Germinal center (tissue), 1 donor: ENCODE measurements at regions not wholly inside any gene's neighbourhood (a gene's known extent, or its start where the extent isn't known, plus 50 kb on each side); places are given as distances from the start of the nearest gene placed in this dataset.
A peak's percentile ranks its signal among the peaks of the same experiment; 100 is the strongest.
"Not testable (repeated sequence)": the region's sequence is repeated elsewhere in the genome, so short reads cannot be mapped to it uniquely, and the experiment has no call there.

Experiments
- DNase-seq: peaks from one replicate; pipeline ENCODE4 v3.0.0; 2012; ENCODE audit warnings: mixed read lengths, low spot score

DNA sequence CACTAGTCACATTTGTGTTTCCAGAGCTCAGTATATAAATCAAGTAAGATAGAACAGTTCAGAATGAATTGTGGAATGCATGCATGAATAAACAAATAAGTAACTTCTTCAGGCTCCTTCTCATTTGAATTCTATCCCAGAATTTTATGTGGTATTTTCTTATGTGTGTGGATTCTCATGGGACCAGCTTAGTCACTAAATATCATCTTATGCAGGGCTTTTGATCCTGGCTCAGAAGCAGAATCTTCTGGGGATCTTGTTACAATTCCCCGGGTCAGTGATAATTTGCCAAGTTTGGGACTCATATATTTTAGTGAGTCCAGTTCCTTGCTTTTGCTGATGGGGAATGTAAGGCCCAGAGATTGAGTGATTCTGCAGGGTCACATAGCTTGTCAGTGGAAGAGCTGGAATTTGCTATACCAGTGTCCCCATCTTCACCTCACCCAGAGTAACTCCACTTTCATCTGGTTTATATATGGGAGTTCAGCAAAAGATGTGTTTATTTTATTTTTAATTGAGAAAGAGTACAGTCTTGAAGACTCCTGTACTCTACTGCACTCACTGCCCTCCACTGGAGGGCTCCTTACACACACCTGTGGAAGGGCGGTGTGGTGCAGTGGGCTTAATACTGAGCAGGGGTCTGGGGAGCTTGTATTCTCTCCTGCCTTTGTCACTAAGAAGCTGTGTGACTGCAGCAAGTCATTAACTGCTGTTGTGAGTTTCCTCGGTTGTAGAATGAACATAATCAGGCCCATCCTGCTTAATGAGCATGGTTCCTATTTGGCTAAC, 198.2 kb upstream of the CXorf66 start:
- DNase-seq: no peak

DNA sequence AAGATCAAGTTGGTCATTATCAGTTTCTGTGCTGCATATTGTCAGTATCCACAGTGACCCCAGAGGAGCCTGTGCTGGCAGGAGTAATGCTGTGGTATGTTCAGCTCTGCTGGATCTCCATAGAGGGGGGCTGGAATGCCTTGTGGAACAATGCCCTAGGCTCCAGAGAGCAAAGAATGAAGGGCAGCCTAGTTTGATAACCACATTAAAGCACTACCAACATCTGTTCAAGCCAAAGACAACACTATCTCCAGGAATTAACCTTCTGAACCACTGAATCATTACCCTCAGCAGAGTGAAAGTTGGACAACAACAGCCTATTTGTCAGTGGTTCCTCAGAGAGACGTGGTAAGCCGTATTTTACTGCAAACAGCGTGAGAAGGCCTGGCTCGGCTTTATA, 192.3 kb upstream of the CXorf66 start:
- DNase-seq: no peak

DNA sequence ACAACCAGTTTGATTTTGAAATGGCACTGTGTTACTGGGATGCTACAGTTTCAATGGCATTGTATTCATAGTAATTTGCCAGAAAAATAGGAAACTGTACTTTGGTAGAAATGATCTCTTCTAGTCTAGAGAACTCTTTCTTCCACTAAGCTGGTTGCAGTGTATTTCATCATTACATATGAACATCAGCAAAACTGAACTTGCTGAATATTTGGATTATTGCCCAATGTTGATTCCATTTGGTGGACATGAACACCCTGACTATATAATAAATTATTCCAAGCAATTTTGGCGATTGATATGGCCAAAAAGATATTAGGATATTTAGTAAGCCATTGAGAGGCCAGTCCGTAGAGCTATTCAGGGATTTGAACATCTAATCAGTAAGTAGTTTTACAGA, 191.8 kb upstream of the CXorf66 start:
- no peak for DNase-seq

DNA sequence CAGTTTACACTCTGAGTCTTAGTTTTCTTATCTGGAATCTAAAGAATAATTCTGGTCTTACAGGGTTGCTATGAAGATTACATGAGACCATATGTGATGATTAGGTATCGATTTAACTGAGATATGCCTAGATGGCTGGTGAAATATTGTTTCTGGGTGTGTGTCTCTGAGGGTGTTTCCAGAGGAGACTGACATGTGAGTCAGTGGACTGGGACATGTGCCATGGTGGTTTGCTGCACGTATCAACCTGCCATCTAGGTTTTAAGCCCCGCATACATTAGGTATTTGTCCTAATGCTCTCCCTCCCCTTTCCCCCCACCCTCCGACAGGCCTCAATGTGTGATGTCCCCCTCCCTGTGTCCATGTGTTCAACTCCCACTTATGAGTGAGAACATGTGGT, 186.0 kb upstream of the CXorf66 start:
- no peak for DNase-seq

DNA sequence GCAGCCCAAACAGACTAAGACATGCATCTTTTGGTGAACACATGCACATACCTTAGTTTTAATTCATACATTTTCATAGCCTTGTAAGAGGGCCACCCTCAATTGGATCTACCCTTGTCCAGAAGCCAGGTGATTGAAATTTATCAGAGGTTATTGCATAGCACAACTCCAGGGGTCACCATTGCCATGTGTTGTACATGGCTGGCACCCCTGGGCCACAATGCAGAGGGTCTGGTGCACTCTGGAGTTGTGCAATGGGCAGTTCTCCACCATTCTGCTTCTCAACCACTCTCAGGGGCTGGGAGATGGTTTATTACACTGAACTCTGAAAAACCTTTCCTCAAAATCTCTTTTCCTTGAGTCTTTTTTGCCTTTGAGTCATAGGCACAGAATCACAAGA, 184.4 kb upstream of the CXorf66 start:
- no peak for DNase-seq

DNA sequence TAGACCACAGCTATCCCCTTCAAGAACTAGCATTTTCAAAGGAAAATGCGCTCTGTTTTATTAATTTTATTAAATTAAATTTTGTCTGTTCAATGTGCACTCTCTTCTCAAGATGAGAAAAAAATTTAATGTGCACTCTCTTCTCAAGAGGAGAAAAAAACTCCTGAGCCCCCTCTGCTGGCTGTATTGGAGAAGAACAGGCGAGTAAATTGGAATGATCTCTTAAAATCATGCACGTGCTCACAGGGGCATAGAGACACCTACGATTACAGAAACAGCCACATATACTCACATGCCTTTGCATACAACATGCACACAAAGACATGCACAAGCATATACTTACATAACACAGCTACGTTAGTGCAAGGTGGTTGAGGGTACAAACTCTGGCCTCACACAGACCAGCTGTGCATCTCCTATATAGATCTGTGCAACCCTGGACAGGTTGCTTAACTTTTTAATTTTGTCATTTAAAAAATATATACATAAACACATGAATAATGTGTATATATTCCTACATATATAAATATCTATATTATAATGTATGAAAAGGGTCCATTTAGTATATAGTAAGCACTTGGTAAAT, 176.2 kb upstream of the CXorf66 start:
- DNase-seq: peak; percentile 9

DNA sequence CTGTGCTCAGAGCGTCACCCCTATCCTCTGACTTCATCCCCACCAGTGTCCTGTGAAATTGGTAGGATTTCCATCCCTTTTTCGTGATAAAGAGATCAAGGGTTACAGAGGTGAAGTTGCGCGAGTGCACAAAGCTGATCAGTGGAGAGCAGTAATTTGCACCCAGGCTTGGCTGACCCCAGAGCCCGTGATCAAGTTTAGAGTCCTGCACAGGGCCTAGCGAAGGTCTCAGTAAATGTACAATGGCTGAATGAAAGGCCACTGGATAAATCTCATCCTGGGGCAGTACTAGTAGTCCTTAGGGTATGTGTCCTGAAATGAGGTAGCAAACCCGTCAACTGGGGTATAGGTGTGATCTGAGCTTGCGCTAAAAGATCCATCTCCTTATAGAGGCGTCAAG, 173.2 kb upstream of the CXorf66 start:
- not testable (repeated sequence) for DNase-seq

GRCh38 chrX:140138065-140138464, 172.7 kb upstream of the CXorf66 start:
- not testable (repeated sequence) for DNase-seq

GRCh38 chrX:140132937-140133336, 167.6 kb upstream of the CXorf66 start:
- DNase-seq: no peak

DNA sequence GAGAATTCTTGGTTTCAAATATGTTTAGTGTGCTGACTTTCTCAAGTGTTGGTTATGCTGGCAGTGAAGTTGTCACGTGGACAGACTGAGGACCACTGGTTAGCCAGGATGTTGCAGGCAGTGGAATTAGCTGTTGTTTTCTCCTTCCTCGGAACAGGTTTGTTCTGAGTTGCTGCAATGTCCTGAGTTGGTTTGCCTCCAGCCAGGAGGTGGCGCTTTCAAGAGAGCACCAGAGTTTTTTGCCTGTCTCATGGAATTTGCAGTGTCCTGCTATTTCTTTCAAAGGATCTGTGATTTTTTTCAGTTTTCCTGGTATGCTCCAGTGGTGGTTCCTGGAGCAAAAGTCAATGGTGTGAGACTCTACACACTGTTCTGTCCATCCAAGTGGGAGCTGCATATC, 158.1 kb upstream of the CXorf66 start:
- no peak for DNase-seq

DNA sequence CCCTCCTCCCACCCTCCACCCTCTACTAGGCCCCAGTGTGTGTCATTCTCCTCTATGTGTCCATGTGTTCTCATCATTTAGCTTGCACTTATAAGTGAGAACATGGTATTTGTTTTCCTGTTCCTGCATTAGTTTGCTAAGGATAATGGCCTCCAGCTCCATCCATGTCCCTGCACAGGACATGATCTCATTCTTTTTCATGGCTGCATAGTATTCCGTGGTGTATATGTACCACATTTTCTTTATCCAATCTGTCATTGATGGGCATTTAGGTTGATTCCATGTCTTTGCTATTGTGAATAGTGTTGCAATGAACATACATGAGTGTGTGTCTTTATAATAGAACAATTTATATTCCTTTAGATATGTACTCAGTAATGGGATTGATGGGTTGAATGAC, 148.7 kb upstream of the CXorf66 start:
- not testable (repeated sequence) for DNase-seq

DNA sequence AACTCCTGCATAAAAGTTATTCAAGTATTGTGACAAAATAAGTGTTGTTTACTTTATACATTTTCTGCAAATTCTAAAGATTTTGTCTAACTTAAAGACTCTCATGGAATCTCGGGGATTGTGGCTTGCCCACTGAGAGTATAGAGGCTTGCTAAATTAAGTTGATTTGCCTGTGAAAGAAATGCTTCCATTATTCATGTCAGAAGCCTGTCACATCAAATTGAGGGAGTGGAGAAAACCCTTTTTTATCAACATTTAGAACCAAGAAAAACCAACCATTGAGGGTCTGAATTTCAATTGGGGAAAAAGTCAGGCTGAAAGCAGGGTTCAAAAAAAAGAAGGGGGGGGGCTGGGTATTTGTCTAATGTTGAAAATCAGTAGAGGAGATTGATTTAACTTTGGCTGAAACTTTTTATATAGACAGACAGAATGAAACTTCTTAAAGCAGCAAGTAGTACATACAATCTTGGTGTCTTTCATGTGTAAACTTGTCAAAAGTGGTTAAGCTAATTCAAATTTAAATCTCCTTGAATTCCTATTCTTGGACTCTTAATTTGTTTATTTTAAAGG, 144.8 kb upstream of the CXorf66 start:
- DNase-seq: no peak

- no peak for DNase-seq
Measured at GRCh38 chrX:140104760-140105159, 139.4 kb upstream of the CXorf66 start.

- no peak for DNase-seq
Measured at GRCh38 chrX:140099221-140099620, 133.9 kb upstream of the CXorf66 start.

DNA sequence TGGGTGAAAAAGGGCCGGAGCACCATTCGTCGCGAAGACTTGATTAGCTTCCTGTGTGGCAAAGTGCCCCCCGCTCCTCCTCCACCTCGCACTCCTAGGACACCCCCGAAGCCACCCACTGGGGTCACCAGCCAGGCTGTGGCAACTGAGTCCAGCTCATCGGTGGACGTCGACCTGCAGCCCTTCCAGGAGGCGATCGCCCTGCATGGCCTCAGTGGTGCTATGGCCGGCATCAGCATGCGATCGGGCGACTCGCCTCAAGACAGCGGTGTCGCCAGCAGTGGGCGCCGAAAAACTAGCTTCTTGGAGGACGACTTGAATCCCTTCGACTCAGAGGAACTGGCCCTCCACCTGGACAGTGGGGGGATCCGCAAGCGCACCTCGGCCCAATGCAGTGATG, 126.8 kb upstream of the CXorf66 start:
- no peak for DNase-seq

- DNase-seq: peak; percentile 7
Measured at GRCh38 chrX:140091125-140091886, 126.0 kb upstream of the CXorf66 start.

GRCh38 chrX:140090800-140091124, 125.4 kb upstream of the CXorf66 start:
- DNase-seq: no peak

GRCh38 chrX:140088438-140088837, 123.1 kb upstream of the CXorf66 start:
- DNase-seq: no peak

DNA sequence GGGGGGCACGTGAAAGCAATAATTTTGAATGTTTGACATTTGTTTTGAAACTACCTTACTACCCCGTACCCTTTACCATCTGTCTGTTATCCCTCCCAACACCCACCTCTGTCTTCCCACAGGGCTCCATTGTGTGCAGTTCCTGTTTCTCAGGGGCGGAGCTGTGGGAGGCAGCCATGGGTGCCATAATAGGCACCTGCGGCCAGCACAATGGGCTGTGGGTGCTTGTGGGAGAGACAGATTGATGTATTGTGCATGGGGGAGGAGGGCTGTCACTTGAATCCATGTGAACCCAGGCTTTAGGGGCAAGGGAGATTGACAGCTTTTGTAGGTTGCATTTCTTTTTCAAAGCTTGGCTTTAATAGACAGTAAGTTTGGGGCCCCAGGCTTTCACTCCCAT, 122.6 kb upstream of the CXorf66 start:
- no peak for DNase-seq

GRCh38 chrX:140086691-140087090, 121.4 kb upstream of the CXorf66 start:
- no peak for DNase-seq

DNA sequence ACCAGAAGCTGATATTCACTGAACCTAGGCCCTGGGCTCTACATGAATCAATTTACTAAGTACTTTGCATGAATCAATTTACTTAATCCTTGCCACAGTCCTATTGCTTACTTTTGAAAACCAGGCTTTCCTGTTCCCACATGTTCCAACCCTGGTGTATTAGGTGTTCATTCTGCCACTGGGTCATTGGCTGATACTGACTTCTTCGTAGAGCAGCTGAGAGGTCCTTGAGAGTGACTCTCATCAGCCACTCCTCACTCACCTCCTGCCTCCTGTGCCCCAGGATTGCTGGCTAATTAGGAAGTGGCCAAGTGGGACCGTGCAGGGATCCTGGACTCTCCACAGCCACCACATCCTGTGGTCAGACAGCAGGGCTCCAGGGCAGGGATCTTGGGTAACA, 109.5 kb upstream of the CXorf66 start:
- DNase-seq: not testable (repeated sequence)

DNA sequence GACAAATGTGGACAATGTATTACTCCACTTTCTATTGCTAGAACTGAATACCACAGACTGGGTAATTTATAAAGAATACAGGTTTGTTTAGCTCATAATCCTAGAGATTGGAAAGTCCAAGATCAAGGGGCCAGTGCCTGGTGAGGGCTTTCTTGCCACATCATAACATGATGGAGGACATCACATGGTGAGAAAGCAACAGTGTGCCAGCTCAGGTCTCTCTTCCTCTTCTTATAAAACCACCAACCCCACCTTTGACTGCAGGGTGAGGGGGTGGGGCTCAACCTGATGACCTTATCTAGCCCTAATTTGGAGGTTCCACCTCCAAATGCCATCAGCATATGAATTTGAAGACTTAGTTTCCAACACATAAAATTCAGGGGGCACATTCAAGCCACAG, 105.7 kb upstream of the CXorf66 start:
- DNase-seq: no peak
